ENCODE measurements at regions not wholly inside any gene's neighbourhood (a gene's known extent, or its start where the extent isn't known, plus 50 kb on each side); places are given as distances from the start of the nearest gene placed in this dataset.

- TF ChIP-seq CTCF (IDR thresholded peaks at IDR 0.05; ENCODE audit: low read length), result no peak
- no peak for TF ChIP-seq EZH2 (optimal IDR thresholded peaks at IDR 0.05; ENCODE audit: low read depth, low read length)
- no peak for TF ChIP-seq EZH2phosphoT487 (IDR thresholded peaks at IDR 0.05; ENCODE audit: low read length)
Measured at GRCh38 chr6:164113637-164114036, 699.1 kb downstream of the QKI start.

Measured in MM.1S (cell line).